ENCODE measurements at regions not wholly inside any gene's neighbourhood (a gene's known extent, or its start where the extent isn't known, plus 50 kb on each side); places are given as distances from the start of the nearest gene placed in this dataset.

GRCh38 chr15:87215100-87215499 is 1041.4 kb downstream of the NTRK3 start:
- no peak for TF ChIP-seq EZH2phosphoT487 (IDR thresholded peaks at IDR 0.05; ENCODE audit: borderline replicate concordance, low read depth, low read length)
- TF ChIP-seq, protein P1, sequence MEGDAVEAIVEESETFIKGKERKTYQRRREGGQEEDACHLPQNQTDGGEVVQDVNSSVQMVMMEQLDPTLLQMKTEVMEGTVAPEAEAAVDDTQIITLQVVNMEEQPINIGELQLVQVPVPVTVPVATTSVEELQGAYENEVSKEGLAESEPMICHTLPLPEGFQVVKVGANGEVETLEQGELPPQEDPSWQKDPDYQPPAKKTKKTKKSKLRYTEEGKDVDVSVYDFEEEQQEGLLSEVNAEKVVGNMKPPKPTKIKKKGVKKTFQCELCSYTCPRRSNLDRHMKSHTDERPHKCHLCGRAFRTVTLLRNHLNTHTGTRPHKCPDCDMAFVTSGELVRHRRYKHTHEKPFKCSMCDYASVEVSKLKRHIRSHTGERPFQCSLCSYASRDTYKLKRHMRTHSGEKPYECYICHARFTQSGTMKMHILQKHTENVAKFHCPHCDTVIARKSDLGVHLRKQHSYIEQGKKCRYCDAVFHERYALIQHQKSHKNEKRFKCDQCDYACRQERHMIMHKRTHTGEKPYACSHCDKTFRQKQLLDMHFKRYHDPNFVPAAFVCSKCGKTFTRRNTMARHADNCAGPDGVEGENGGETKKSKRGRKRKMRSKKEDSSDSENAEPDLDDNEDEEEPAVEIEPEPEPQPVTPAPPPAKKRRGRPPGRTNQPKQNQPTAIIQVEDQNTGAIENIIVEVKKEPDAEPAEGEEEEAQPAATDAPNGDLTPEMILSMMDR (conservative IDR thresholded peaks at IDR 0.05; ENCODE audit: low read length), result no peak
- no peaks in the 10 kb centered on the region for H4K20me1 ChIP-seq (ENCODE audit: insufficient read depth, low read length)
- intact Hi-C loops (cut with micrococcal nuclease; ENCODE audit: unreplicated experiment), result no loop called here
- H3K79me2 ChIP-seq (ENCODE audit: insufficient read depth, low read depth, low read length), result no peaks in the 10 kb centered on the region
- no peak overlapping the region for H3K27ac ChIP-seq (ENCODE audit: low read depth, low read length, poor library complexity, severe bottlenecking)
- H3K9me3 ChIP-seq (ENCODE audit: low read length), result no peaks in the 10 kb centered on the region
- no peaks in the 10 kb centered on the region for H3K36me3 ChIP-seq (ENCODE audit: insufficient read depth, low read length)
- ChIA-PET POLR2A (no interaction called here), CTCF (ENCODE audit: unreplicated experiment) (no interaction called here)
- no peak overlapping the region for H2AFZ ChIP-seq (ENCODE audit: low read length)
- H3K4me2 ChIP-seq (ENCODE audit: low read length), result no peak overlapping the region
- H3K4me3 ChIP-seq (ENCODE audit: low read depth, low read length, poor library complexity, severe bottlenecking), result no peak overlapping the region
- H3K9me2 ChIP-seq (ENCODE audit: insufficient read depth, low read length), result no peaks in the 10 kb centered on the region
- DNase-seq (ENCODE audit: low spot score), result no peak
- H3K4me1 ChIP-seq (ENCODE audit: insufficient read depth, low read length, poor library complexity, severe bottlenecking), result no peaks in the 10 kb centered on the region
- no TSS peak for BruUV-seq (replicated peaks)

DNA sequence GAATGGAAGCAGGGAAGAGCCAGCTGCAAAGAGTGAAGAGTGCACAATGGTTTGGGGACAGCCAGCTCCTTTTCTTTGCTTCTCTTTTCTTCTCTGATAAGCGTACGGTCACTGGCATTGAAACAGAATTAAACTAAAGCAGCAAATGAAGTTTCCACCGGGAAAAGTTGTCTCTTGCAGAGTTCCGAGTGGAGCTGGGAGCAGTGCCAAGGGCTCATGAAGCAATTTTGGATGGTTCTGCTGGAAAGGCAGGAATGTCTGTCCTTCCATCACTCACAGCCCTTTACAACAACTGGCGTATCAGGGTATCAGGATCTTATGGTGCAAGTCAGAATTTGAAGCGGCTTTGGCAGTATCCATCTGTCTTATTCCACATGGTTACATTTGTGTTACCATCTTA is 1042.9 kb downstream of the NTRK3 start:
- Histone ChIP-seq H3K4me3 (ENCODE audit: low read depth, low read length, poor library complexity, severe bottlenecking) (no peak overlapping the region), H3K9me2 (ENCODE audit: insufficient read depth, low read length) (no peaks in the 10 kb centered on the region), H3K27ac (ENCODE audit: low read depth, low read length, poor library complexity, severe bottlenecking) (no peak overlapping the region), H4K20me1 (ENCODE audit: insufficient read depth, low read length) (no peaks in the 10 kb centered on the region), H3K4me2 (ENCODE audit: low read length) (no peak overlapping the region), H3K79me2 (ENCODE audit: insufficient read depth, low read depth, low read length) (no peaks in the 10 kb centered on the region), H3K9me3 (ENCODE audit: low read length) (no peaks in the 10 kb centered on the region), H3K4me1 (ENCODE audit: insufficient read depth, low read length, poor library complexity, severe bottlenecking) (no peaks in the 10 kb centered on the region), H3K36me3 (ENCODE audit: insufficient read depth, low read length) (no peaks in the 10 kb centered on the region), H2AFZ (ENCODE audit: low read length) (no peak overlapping the region)
- ChIA-PET POLR2A (no interaction called here), CTCF (ENCODE audit: unreplicated experiment) (no interaction called here)
- no TSS peak for BruUV-seq (replicated peaks)
- TF ChIP-seq, protein P1 (conservative IDR thresholded peaks at IDR 0.05; ENCODE audit: low read length), result no peak
- no peak for DNase-seq (ENCODE audit: low spot score)
- intact Hi-C loops (cut with micrococcal nuclease; ENCODE audit: unreplicated experiment), result no loop called here

DNA sequence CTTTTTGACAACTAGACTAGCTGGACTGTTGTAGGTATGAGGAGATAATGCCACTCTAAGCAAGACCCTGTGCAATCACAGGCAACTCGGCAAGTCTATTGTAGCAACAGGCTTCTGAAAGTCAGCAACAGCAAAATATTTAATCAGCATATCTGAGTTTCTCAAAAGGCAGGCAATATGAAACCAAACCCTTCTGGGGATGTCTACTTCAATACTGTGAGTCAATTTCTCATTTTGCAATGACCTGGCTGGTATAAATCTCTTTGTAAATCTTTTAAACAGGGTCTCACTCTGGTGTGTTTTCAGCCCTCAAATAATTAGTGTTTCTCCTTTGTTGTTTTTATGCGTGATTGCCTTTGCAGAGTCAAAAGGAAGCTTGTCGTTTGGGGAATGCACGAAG is 1044.5 kb downstream of the NTRK3 start:
- intact Hi-C loops (cut with micrococcal nuclease; ENCODE audit: unreplicated experiment), result no loop called here
- Histone ChIP-seq H3K36me3 (ENCODE audit: insufficient read depth, low read length) (no peaks in the 10 kb centered on the region), H2AFZ (ENCODE audit: low read length) (no peak overlapping the region), H3K4me1 (ENCODE audit: insufficient read depth, low read length, poor library complexity, severe bottlenecking) (no peaks in the 10 kb centered on the region), H3K9me2 (ENCODE audit: insufficient read depth, low read length) (no peaks in the 10 kb centered on the region), H3K4me3 (ENCODE audit: low read depth, low read length, poor library complexity, severe bottlenecking) (no peak overlapping the region), H3K4me2 (ENCODE audit: low read length) (no peak overlapping the region), H3K79me2 (ENCODE audit: insufficient read depth, low read depth, low read length) (no peaks in the 10 kb centered on the region), H3K9me3 (ENCODE audit: low read length) (no peaks in the 10 kb centered on the region), H3K27ac (ENCODE audit: low read depth, low read length, poor library complexity, severe bottlenecking) (no peak overlapping the region), H4K20me1 (ENCODE audit: insufficient read depth, low read length) (no peaks in the 10 kb centered on the region)
- CTCF ChIA-PET (ENCODE audit: unreplicated experiment), result no interaction called here
- no peak for DNase-seq (ENCODE audit: low spot score)
- POLR2A ChIA-PET, result no interaction called here
- no peak for TF ChIP-seq EZH2phosphoT487 (IDR thresholded peaks at IDR 0.05; ENCODE audit: borderline replicate concordance, low read depth, low read length)
- TF ChIP-seq, protein P1 (conservative IDR thresholded peaks at IDR 0.05; ENCODE audit: low read length), result no peak
- no TSS peak for BruUV-seq (replicated peaks)

Data from OCI-LY7 (cell line).